ENCODE measurements at regions not wholly inside any gene's neighbourhood (a gene's known extent, or its start where the extent isn't known, plus 50 kb on each side); places are given as distances from the start of the nearest gene placed in this dataset.

GRCh38 chr4:151991884-151992167 lies 231.0 kb upstream of the GATB start:
- TF ChIP-seq CTCF (IDR thresholded peaks at IDR 0.05), result no peak
- no peak for TF ChIP-seq POLR2A (IDR thresholded peaks at IDR 0.05)
